ENCODE measurements at regions not wholly inside any gene's neighbourhood (a gene's known extent, or its start where the extent isn't known, plus 50 kb on each side); places are given as distances from the start of the nearest gene placed in this dataset.

GRCh38 chr15:36519067-36519466 is 60.4 kb upstream of the CDIN1 start:
- H3K9me2 ChIP-seq (ENCODE audit: insufficient read depth): no peaks in the 10 kb centered on the region
- ChIA-PET RAD21 (ENCODE audit: low non-redundant PET in 1 of 2, low total read pairs in 2 of 2, uncharacterized antibody in 2 of 2, unreplicated experiment in 2 of 2) (no interaction called here), CTCF (no interaction called here), POLR2A (no interaction called here)
- H3K4me1 ChIP-seq (ENCODE audit: control insufficient read depth in 1 of 2, insufficient read depth in 2 of 2, low read length in 2 of 2): no peaks in the 10 kb centered on the region
- no peak overlapping the region for H3K4me3 ChIP-seq (replicated peaks in 1 of 2; ENCODE audit: low read depth in 1 of 2, low read length in 2 of 2)
- ATAC-seq (no peak), DNase-seq (ENCODE audit: low read depth, low spot score) (no peak)
- no peaks in the 10 kb centered on the region for H3K9me3 ChIP-seq (ENCODE audit: control insufficient read depth in 1 of 2, insufficient read depth in 1 of 2, low read depth in 1 of 2, low read length in 2 of 2)
- BruUV-seq (replicated peaks): no TSS peak
- H3K79me2 ChIP-seq (ENCODE audit: insufficient read depth, low read length): no peaks in the 10 kb centered on the region
- no peak overlapping the region for H3K27ac ChIP-seq (ENCODE audit: low read depth, low read length)
- H3K36me3 ChIP-seq (ENCODE audit: control insufficient read depth in 1 of 2, insufficient read depth in 2 of 2, low read length in 2 of 2): no peaks in the 10 kb centered on the region
- TF ChIP-seq ZBTB33 (IDR thresholded peaks at IDR 0.05; ENCODE audit: extremely low read depth, insufficient replicate concordance, low read length) (no peak), CBX3 (IDR thresholded peaks at IDR 0.05; ENCODE audit: low read depth) (no peak), SP1 (IDR thresholded peaks at IDR 0.05; ENCODE audit: low read depth) (no peak), RAD21 (IDR thresholded peaks at IDR 0.05; ENCODE audit: low read depth) (no peak), POLR2AphosphoS5 (IDR thresholded peaks at IDR 0.05; ENCODE audit: low read depth, low read length) (no peak), ZFX (IDR thresholded peaks at IDR 0.05) (no peak), REST (IDR thresholded peaks at IDR 0.05; ENCODE audit: low read depth) (no peak), MAX (IDR thresholded peaks at IDR 0.05) (no peak)
- no peak overlapping the region for H3K4me2 ChIP-seq (ENCODE audit: low read length)
- intact Hi-C loops (cut with micrococcal nuclease): no loop called here
- no peak overlapping the region for H2AFZ ChIP-seq (ENCODE audit: low read depth, low read length, poor library complexity, severe bottlenecking)
- H3K9ac ChIP-seq (ENCODE audit: low read length): no peak overlapping the region
- no peaks in the 10 kb centered on the region for H3K27me3 ChIP-seq (ENCODE audit: insufficient read depth, low read length)
- H4K20me1 ChIP-seq (ENCODE audit: insufficient read depth): no peaks in the 10 kb centered on the region

All from HCT116 (cell line).